NCI-H1092 treated with DMSO at 0.1 percent for 48 hours (cell line): ENCODE measurements at regions not wholly inside any gene's neighbourhood (a gene's known extent, or its start where the extent isn't known, plus 50 kb on each side); places are given as distances from the start of the nearest gene placed in this dataset.

Source experiments
- DNase-seq: peaks from one replicate; lab custom pipeline; 2025; lab: John Stamatoyannopoulos, UW

DNA sequence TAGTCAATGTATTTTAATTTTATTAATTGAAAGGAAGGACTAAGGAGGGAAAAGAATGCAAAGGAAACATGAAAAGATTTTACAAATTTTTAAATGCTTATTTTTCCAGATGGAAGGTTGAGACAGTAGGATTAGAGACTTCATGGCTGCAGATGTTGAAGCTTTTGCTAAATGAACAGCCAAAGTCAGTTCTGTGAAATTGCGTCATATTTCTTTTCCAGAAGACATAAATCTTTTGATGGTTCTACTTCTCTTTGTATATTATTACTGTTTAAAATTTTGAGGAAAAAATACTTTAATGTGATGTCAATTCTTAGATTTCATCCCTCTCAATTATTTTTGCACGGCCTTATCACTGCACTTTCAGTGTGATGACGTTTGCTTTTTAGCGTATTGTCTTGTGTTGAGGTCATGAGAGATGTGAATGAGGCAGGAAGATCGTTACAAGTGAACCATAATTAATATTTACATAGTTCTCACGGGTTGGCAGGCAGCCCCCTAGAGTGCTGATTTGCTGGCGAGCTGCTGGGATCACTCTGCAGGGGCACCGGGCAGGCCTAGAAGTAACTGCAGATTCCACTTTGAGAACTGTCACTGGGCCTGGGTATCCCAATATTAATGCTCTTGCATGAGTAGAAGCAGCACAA is 158.1 kb downstream of the TBXT start:
- DNase-seq, result peak; percentile 54

DNA sequence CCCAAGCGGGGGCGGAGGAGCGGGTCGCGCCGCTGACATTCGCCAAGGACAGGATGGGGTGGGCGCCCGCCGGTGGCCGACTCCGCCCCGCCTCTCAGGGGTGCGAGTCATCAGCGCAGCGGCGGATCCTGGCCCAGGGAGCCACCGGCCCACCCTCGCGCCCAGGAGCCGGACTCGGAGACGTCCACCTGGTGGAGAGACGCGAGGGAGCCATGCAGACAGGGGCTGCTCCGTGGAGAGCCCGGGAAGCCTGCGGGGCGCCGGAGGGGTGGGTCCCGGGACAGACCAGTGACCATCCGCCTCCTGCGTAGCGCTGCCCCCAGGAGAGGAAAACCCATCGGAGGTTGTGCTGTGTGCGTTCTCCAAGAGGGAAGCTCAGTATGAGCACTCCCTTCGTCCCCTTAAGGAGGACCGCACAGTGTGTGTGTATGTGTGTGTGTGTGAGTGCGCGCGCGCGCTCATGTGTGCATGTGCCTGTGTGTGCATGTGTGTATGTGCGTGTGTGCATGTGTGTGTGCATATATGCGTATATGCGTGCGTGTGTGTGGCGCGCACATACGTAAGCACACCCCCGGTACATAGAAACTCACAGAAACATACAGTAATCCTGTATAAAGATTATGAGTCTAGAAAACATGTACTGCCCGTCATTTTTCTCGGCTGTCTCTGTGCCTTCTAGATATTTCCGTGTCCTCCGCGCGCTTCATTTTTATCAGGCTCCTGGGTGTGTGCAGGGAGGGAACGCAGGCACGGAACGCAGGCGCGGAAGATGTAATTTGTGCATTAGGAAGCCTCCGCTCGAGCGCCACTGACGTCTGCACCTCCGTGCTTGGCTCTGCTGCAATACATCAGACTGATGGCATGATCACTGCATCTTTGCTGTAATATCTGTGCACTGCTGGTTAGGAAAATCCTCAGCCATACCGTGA is 158.9 kb downstream of the TBXT start:
- peak; percentile 25 for DNase-seq

DNA sequence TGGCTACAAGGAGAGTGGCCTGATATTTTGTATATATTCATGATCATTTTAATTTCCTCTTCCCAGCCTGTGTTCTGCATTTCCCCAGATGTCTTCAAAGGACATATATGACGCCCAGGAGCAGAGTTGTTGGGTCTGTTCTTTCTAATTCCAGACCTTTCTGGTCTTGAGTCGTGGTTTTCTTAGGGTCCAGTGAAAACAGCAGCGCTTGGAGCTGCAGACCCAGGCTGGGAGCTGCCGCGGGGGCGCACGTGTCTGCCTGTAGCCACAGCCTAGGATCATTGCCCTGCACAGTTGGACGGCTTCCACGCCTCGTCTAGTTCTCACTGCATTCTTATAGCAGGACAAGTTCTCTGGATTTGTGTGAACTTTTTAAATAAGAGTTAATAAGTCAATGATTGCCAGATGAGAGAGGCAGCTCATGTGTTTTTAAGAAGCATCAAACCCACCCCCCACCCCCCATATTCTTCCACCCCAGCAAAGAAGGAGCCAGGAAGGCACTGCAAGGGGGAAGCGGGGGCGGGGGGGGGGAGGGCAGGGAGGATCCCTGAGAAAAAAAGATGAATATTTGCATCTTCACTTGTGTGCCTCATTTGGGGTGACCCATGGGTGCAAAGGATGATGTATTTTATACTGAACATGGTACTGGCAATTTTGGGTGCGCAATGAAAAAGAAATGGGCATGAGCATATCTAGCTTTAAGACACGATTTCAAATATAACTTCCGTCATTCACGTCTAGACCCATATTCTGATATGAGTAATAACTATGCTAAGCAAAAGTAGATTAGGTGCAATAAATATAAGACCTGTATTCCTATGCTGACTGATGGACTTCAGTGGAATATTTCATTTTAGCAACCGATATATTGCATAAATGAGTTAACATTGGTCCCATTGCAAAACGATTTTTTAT is 160.0 kb downstream of the TBXT start:
- DNase-seq, result peak; percentile 11

DNA sequence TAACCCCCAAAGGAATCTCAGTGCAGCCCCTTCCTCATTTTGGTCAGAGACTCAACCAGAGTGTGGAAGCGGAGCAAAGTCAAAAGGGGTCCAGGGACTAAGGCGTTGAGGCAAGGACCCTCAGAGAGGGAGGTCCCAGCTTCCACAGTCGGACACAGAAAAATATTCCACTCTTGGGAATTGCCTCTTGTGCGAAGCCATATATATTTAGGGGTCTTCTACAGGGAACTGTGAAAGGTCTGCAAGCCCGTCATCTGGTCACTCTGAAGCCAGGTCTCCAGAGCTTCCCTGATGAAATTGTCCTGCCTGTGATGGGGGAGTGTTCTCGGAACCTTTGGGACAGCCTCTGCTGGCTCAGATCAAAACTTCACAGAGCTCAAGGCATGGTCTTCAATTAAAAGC is 160.8 kb downstream of the TBXT start:
- DNase-seq, result no peak

DNA sequence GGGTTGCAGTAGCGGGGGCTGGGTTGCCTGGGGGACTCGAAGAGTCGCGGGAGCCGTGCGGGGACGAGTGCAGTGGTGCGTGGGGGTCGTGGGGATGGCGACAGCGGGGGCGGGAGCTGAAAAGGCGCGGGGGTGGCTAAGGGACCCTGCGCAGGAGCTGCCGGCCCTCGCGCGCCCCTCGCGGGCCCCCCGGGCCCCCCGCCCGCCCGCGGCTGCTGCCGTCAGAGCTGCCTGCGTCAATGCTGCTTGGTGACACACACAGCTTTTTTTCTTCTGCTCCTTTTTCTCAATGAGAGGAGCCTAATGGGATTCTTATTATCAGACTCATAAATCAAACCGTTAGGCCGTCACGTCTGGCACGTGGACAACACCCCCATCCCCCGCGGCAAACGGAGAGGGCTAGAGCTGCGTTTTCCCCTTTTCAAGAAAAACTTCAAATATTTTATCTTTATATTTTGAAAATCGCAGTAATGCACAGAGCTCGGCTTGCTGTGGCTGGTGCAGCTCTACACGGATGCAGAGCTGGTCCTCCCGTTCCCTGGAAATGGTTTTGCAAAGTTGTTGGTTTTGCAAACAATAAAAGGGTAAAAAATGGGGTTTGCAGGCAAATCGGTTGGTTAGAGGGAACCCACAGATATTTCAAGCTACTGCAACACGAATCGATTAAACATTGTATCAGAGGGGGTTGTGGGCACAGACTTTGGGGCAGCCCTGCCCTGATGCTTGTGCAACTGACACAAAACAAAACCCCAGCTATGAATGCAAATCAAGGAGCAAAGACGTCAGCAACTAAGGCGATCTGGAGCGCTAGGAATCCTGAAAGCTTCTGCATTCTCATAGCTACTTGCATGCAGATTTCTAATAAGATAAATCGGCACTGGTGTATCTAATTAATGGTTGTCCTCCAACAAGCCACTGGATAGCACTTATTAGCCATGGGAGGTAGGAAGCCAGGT is 161.4 kb downstream of the TBXT start:
- peak; percentile 64 for DNase-seq

DNA sequence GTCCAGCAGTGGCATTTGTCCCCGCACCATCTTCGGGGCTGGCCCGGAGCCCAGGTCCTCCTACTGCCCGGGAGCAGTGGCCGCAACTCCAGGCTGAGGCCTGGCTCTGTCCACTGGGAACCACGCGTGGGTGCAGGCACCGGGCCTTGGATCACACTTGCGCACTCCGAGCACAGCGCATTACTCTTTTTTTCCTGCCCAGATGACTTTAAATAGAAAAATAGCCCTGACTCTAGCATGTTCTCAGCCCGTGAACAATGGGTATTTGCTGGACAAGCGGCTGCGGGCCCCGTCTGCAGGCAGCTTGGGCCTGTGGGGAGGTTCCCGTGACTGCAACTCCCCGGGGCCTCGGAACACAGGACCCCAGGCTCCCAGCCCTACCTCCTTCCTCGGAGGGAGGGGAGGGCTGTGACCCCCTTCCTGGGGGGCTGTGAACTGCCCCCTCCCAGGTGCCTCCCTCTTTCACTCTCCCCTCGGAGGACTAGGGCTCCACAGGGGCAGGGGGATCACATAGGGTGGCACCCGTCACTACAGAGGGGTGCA is 162.2 kb downstream of the TBXT start:
- peak; percentile 44 for DNase-seq

DNA sequence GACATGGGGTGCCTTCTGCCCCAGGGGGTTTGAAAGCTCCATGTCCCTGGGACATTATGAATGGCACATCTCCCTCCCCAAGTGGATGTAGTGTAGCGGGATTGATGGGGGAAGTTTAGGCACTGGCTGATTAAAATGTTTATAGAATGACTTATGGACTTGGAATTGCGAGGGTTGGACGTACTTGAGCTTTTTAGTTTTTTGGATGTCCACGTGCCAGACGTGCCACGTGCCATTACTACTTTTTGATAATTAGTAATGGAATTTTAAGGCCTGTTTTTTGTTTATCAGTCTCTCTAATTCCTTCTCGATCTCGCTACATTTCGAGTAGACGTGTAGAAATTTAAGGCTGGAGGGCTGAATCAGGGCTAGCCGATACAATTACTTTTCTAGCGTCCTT is 162.8 kb downstream of the TBXT start:
- DNase-seq, result no peak

DNA sequence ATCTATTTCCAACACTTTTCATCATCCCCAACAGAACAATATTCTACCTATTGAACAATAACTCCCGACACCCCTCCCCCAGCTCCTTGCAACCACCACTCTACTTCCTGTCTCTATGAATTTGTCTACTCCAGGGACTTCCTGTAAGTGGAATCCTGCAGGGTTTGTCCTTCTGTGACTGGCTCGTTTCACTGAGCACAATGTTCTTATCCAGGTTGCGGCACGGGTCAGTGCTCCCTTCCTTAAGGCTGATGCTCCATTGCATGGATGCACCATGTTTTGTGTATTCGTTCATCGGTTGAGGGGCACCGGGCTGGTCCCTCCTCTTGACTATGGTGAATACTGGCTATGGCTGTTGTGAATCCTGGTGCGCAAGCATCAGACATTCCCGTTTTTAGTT is 163.2 kb downstream of the TBXT start:
- no peak for DNase-seq

DNA sequence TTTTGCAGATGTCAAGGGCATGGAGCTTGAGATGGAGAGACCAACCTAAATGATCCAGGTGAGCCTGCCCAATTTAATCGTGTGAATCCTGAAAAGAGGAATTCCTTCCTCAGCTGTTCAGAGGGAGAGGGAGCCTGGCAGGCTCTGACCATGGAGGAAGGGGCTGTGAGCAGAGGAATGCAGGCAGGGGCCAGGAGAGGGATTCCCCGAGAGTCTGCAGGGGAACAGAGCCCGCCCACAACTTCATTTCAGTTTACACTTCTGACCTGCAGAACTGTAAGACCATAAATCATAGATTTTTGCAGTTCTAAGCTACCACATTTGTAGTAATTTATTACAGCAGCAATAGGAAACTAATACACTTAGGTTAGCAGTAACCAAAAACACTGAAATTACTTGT is 164.1 kb downstream of the TBXT start:
- no peak for DNase-seq

DNA sequence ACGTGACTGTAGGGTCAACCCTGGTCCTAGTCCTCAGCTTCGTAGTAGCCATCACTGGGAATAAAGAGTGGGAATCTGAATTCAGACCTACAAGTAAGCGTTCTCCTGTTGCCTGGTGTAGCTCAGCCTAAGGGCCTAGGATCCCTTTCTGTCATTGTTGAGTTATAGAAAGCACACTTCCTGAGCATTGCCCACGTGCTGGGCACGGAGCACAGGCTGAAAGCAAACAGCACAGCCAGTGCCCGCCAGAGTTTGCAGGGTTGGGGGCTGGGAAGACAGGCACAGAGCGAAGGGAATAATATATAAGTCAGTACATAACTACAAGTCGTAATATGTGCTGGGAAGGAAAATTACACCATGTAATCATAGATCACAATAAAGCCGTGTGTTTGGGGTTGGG is 166.3 kb downstream of the TBXT start:
- no peak for DNase-seq

DNA sequence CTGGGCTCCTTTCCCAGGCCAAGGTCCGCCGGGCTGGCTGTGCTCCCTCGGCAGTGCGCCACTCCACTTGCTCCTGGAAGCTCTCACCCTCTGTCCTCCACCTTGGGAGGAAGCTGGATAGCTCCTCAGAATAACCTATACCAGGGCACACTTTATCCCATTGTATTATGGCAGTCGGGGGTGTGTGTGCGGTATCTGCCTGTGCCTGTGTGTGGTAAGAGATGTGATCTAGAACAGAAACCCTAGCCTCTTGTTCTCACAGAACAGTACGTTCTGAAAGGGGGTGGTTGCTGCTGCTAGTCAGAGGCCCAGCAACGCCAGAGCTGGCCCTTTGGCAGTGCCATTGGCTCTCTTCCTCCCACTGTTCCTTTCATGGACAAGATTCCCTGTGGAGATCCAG is 168.4 kb downstream of the TBXT start:
- no peak for DNase-seq

DNA sequence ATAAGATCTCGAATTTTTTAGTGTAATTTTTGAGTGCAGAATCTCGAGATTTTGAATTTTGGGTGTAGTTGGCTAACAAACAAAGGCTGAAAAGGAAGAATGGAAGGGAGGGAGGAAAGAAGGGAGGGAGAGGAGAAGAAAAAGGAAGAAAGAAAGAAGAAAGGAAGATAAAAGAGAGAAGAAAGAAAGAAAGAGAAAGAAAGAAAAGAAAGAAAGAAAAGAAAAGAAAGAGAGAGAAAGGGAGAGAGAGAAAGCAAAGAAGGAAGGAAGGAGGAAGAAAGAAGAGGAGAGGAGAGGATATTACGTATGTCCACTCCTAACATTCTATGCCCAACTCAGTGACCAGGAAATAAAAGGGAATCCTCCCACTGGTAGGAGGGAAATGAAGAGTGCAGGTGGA is 169.6 kb downstream of the TBXT start:
- DNase-seq, result no peak

DNA sequence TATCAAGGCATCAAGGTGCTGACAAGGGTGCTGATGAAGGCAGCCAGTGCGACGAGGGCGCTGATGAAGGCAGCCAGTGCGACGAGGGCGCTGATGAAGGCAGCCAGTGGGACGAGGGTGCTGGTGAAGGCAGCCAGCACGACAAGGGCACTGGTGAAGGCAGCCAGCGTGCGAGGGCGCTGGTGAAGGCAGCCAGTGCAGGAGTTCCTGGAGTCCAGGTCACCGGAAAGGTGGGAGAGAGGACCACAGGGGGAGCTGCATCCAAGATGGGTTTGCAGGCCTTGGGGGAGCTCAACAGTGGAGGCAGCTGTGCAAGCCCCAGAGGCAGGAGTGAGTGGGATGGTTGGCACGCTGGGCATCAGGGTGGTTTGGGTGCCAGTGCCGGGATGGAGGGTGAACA is 176.3 kb downstream of the TBXT start:
- no peak for DNase-seq

DNA sequence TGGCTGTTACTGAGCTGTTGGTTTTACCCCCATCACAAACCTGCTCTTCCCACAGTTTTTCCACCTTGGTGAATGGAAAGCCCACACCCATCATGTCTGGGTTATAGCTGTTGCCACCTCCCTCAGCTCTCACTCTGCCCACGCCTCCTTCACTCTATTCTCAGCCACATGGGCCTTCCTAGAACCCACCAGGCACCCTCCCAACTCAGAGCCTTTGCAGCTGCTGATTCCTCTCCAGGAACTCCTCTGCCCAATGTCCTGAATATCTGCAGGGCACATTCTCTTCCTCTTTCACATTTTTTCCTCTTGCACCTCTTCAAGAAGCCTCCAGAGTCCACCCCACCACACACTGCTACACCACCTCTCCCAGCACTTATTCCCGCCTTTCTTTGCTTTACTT is 177.4 kb downstream of the TBXT start:
- no peak for DNase-seq

DNA sequence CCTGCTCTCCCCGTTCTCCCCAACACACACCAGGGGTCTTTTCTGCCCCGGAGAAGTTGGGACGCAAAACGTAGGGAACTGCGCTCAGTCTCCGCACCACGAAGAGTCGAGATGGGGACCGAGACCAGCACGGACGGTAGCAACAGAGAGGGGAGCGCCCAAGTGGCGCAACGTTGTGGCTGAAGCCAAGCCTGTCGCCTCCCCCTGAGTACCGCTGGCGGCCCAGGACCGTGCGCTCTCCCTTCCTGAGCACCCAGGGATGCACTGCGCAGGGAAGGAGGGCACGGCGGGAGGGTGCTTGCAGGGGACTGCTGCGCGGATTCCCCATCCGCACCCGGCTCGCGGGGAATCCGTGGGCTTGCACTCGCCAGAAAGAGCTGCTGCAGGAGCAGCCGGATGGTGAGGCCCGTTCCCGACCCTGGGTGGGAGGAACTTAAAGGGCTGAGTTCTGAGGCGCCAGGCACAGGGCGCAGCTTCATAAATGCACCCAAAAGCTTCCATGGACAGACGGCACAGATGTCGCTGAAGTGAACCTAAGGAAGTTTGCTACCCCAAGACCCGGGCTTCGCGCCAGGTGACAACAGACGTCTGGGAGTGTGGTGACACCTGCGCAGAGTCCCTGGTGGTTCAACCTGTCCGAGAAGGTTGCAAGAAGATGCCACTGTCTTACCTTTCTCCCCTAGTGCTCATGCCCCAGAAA is 178.7 kb downstream of the TBXT start:
- DNase-seq, result no peak

DNA sequence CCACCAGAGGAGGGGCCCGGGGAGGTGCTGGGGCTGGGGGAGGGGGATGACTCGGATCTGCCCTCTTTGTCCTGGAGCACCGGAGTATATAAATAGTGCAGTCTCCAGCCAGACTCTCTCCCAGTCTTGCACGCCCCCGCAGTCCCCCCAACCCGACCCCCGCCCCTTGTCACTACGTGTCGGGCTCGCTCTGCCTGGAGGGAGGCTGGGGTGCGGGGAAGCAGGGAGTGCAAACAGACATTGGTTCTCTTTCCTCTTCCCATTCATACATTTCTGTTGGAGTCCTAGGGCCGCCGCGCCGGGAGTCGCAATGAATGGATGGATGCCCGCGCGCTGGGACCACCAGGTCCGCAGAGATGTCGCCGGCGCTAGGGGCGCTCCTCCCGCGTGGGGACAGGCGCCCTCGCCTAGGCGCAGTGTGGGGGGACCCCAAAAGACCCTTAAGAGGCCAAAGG is 179.3 kb downstream of the TBXT start:
- DNase-seq, result no peak

DNA sequence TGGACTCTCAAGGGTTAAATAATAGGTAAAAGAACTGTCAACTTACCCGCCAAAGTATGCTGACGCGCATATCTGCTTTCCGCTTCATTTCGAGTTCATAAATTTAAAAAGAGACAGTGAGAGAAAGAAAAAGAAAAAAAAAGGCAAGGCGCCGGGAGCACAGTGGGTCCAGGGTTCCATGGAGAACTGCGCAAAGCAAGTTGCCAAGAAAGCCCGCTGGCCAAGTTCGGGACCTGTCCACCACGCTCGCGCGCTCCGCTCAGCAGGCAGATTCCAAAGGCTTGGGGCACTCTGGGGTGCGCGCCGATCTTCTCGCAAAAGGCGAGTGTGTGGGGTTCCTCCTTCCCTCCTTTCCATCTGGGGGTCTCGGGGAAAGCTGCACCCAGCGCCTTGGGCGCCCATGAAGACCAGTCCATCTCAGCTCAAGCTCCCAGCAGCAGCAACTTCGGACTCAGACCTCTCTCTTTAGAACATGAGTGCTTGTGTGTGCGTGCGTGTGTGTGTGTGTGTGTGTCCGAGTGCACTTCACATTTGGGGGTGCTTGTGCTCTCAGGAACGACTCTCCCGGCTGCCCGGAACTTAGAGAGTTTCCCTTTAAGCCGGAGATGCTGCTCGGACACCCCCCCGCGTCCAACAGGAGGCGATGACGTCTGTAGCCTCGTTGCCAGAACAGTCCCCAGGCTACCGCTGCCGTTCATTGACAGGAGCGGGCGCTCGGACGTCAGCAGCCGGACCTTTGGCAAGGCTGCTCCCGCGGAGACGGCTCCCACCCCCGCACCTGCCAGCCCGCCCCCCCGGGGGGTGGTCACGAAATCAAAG is 180.0 kb downstream of the TBXT start:
- no peak for DNase-seq

DNA sequence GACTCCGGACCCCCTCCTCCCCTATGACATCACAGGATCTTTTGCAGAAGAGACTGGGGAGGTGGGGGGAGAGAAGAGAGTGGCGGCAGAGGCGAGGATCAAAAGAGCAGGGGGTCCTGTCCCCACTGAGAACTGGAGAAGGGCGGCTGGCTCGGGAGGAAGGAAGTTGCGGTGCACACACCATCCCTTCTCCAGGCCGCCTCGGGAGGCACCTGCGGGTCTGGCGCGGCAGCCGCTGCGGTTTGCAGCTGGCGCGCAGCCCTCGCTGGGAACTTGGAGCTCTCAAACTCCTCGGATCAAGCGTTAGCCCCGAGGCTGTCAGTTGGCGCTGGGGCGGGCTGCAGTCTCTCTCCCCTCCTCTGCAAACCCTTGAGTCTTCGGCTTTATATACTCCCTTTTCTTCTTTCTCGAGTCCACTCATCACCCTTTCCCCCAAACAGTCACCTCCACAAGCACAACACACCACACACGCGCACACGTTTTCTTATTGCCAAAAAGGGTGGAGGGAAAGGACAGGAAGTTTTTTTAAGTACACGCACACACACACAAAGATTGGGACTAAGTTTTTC is 180.7 kb downstream of the TBXT start:
- no peak for DNase-seq

DNA sequence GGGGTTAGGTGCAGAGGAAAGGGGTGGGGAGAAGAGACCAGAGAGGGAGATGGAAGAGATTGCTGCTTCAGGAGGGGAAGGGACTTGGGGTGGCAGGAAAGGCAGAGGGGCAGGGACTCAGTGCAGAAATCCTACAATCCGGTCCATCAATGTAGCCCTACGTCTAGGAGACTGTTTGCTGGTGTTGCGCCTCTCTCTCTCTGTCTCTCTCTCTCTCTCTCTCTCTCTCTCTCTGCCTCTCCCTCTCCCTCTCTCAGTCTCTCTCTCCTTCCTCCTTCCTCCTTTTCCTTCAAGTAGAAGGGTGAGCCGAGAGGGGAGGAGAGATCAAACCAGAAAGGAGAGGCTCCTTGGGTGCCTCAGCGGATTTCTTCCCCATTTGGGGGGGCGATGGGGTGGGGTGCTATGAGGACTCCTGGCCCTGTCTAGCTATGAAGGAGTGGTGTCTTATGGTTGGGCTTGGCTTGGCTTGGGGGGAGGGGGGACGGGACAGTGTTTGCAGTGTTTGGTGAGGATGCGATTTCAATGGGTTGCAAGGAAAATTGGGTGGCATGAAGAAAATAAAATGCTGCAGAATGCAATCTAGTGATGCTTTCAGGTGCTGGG is 181.2 kb downstream of the TBXT start:
- no peak for DNase-seq
